ENCODE measurements at regions not wholly inside any gene's neighbourhood (a gene's known extent, or its start where the extent isn't known, plus 50 kb on each side); places are given as distances from the start of the nearest gene placed in this dataset.

- no peak overlapping the region for H3K4me3 ChIP-seq (ENCODE audit: extremely low read depth in 1 of 4, insufficient read depth in 2 of 4, low read depth in 3 of 4, low read length in 4 of 4)
These were observed 104.1 kb upstream of the GOLGA8J start for GRCh38 chr15:29978411-29979382.

More at GRCh38 chr15:29978411-29979382, 104.1 kb upstream of the GOLGA8J start:
- H3K9me3 ChIP-seq (ENCODE audit: insufficient read depth in 2 of 2, low read depth in 1 of 2, low read length in 1 of 2): no peaks in the 10 kb centered on the region
- H2BK12ac ChIP-seq (ENCODE audit: low read depth, low read length): no peak overlapping the region
- no peak overlapping the region for H3K18ac ChIP-seq (ENCODE audit: extremely low read depth, low read length)
- H2BK5ac ChIP-seq (ENCODE audit: low read depth, low read length): no peak overlapping the region
- no peak overlapping the region for H3K14ac ChIP-seq (ENCODE audit: insufficient read length)
- H3K36me3 ChIP-seq (ENCODE audit: control insufficient read depth in 2 of 4, insufficient read depth in 4 of 4, low read length in 3 of 4): no peaks in the 10 kb centered on the region
- H3K9ac ChIP-seq (replicated peaks in 1 of 4; ENCODE audit: extremely low read depth in 1 of 4, low read depth in 3 of 4, low read length in 3 of 4): no peak overlapping the region
- no peak overlapping the region for H4K8ac ChIP-seq (ENCODE audit: extremely low read depth, insufficient read depth, low read length)
- H3K56ac ChIP-seq (replicated peaks; ENCODE audit: insufficient read length, low read depth, low read length): no peak overlapping the region
- H3K27ac ChIP-seq (ENCODE audit: low read depth, low read length): no peak overlapping the region
- no peak overlapping the region for H3K4me2 ChIP-seq (ENCODE audit: insufficient read depth in 1 of 2, low read depth in 2 of 2, low read length in 2 of 2)
- no peaks in the 10 kb centered on the region for H4K20me1 ChIP-seq (replicated peaks in 1 of 2; ENCODE audit: control insufficient read depth in 1 of 2, insufficient read depth in 2 of 2, low read length in 2 of 2)
- H3K27me3 ChIP-seq (replicated peaks in 1 of 4; ENCODE audit: control insufficient read depth in 3 of 4, extremely low read depth in 1 of 4, insufficient read depth in 3 of 4, low read length in 3 of 4): no peaks in the 10 kb centered on the region
- DNase-seq (ENCODE audit: low read depth in 1 of 2, low spot score in 2 of 2): no peak
- H3K79me2 ChIP-seq (ENCODE audit: control insufficient read depth in 1 of 2, insufficient read depth in 2 of 2, low read length in 2 of 2): no peaks in the 10 kb centered on the region
- no peaks in the 10 kb centered on the region for H3K4me1 ChIP-seq (replicated peaks in 1 of 4; ENCODE audit: control insufficient read depth in 3 of 4, insufficient read depth in 4 of 4, low read length in 3 of 4)
- 90% methylated on average over 8 of the region's 8 CpGs; no CpG with 5 or more reads in 1 of the 2 experiments for WGBS, 2 experiments (ENCODE audit: extremely low coverage in 1 of 2, insufficient coverage in 1 of 2, insufficient read length in 1 of 2, insufficient replicate concordance in 2 of 2, low coverage in 1 of 2, low lambda C conversion rate in 2 of 2, missing lambda C conversion rate in 1 of 2)
- H3K23me2 ChIP-seq (ENCODE audit: low read depth, low read length): no peaks in the 10 kb centered on the region; the same call in 1 of the 2 replicates
- no peak overlapping the region for H4K91ac ChIP-seq (replicated peaks; ENCODE audit: insufficient read length, low read length)
- no peak overlapping the region for H3K4ac ChIP-seq (replicated peaks; ENCODE audit: insufficient read length, low read depth, low read length)
- no peak overlapping the region for H2BK20ac ChIP-seq (ENCODE audit: low read length)
- H2BK120ac ChIP-seq (replicated peaks; ENCODE audit: low read depth, low read length): no peak overlapping the region
- H2AFZ ChIP-seq (ENCODE audit: low read length): no peak overlapping the region
- no peak overlapping the region for H2BK15ac ChIP-seq (ENCODE audit: low read length)
- H2AK5ac ChIP-seq (ENCODE audit: low read depth, low read length): no peak overlapping the region
- ChIA-PET POLR2A (ENCODE audit: partially characterized antibody) (interaction anchor here (0.7 kb wide), 1 partner anchor 9 kb away, joined by 5 read pairs; no protein-coding TSS in a partner anchor), CTCF (ENCODE audit: partially characterized antibody) (interaction anchor here (0.6 kb wide), 1 partner anchor 626 kb away, joined by 3 read pairs; no protein-coding TSS in a partner anchor)
- no peaks in the 10 kb centered on the region for H3K79me1 ChIP-seq (ENCODE audit: low read depth, low read length)
- no peak for FAIRE-seq
- H4K5ac ChIP-seq (ENCODE audit: insufficient read length, low read depth, low read length): no peak overlapping the region
- H3K23ac ChIP-seq (ENCODE audit: insufficient read length): no peak overlapping the region
